ENCODE measurements at regions not wholly inside any gene's neighbourhood (a gene's known extent, or its start where the extent isn't known, plus 50 kb on each side); places are given as distances from the start of the nearest gene placed in this dataset.

DNA sequence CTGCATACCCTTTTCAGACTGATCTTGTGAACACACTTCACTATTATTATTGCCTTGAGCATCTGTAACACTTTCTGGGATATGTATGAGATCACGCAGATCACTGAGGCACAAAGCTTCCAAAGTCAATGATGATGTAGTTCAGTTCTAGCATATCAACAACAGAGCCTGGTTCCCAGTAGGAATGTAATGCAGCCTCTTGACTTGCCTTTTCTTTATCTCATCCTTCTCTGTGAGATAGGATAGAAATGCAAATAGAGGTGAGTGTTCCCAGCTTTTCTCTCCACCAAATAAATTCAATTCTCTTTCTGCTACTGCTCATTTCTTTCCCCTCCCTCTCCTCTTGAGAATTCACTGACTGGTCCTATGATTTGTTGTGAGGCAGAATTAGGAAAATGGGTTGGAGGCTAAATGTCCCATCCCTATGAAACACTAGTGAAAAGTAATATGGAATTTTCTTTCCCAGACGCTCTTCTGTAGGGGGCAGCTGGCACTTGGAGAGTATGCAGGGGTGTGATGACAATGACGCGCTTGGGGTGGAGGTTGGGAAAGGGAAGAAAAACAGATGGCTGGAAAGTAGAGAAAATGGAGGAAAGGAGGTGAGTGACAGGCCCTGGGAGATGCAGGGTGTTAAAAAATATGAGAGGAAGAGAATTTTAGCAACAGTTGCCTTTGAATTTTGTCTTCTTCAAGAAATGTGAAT, 96.0 kb upstream of the TMTC1 start:
- no peak overlapping the region for H3K27ac ChIP-seq (ENCODE audit: low read length, poor library complexity, severe bottlenecking)
- no peak for DNase-seq
- H3K23ac ChIP-seq (ENCODE audit: low read length in 2 of 2): no peak overlapping the region
- H4K91ac ChIP-seq (ENCODE audit: low read length): no peak overlapping the region
- no peaks in the 10 kb centered on the region for H3K36me3 ChIP-seq (ENCODE audit: control insufficient read depth in 1 of 2, insufficient read depth in 2 of 2, low read depth in 1 of 2, low read length in 2 of 2)
- no peak overlapping the region for H2BK12ac ChIP-seq (ENCODE audit: low read length in 2 of 2)
- H3K4ac ChIP-seq (ENCODE audit: low read depth in 1 of 2, low read length in 2 of 2): no peak overlapping the region
- H3K14ac ChIP-seq (ENCODE audit: low read length in 2 of 2): no peak overlapping the region
- no peak overlapping the region for H3K18ac ChIP-seq (ENCODE audit: low read depth in 1 of 2, low read length in 2 of 2)
- 89% methylated on average over 4 of the region's 4 CpGs for WGBS
- no peaks in the 10 kb centered on the region for H3K4me1 ChIP-seq (ENCODE audit: control insufficient read depth, insufficient read depth, low read depth, low read length)
- H3K79me1 ChIP-seq (replicated peaks; ENCODE audit: low read length, poor library complexity, severe bottlenecking): no peaks in the 10 kb centered on the region
- no peak overlapping the region for H2AFZ ChIP-seq (ENCODE audit: low read depth, low read length)
- no peak overlapping the region for H2BK120ac ChIP-seq (ENCODE audit: low read depth, low read length)
- no peak overlapping the region for H3K4me2 ChIP-seq (ENCODE audit: low read length, poor library complexity, severe bottlenecking)
- H3K4me3 ChIP-seq (ENCODE audit: insufficient read depth in 1 of 2, low read depth in 1 of 2, low read length in 2 of 2): no peak overlapping the region
- H2BK15ac ChIP-seq (ENCODE audit: low read depth, poor library complexity, severe bottlenecking): no peak overlapping the region
- H3K27me3 ChIP-seq (ENCODE audit: control insufficient read depth in 1 of 2, insufficient read depth in 1 of 2, low read length in 2 of 2): peaks cover 0 to 17% of the 10 kb centered on the region in 2 experiments
- no peak overlapping the region for H2AK5ac ChIP-seq (ENCODE audit: low read length, severe bottlenecking)
- no peak overlapping the region for H3K9ac ChIP-seq (ENCODE audit: low read length)
- no peak overlapping the region for H2BK5ac ChIP-seq (ENCODE audit: low read depth, low read length, poor library complexity, severe bottlenecking)
- peaks cover 5% of the 10 kb centered on the region for H3K9me3 ChIP-seq (ENCODE audit: control insufficient read depth, low read length)
- H4K8ac ChIP-seq (ENCODE audit: low read length): no peak overlapping the region

DNA sequence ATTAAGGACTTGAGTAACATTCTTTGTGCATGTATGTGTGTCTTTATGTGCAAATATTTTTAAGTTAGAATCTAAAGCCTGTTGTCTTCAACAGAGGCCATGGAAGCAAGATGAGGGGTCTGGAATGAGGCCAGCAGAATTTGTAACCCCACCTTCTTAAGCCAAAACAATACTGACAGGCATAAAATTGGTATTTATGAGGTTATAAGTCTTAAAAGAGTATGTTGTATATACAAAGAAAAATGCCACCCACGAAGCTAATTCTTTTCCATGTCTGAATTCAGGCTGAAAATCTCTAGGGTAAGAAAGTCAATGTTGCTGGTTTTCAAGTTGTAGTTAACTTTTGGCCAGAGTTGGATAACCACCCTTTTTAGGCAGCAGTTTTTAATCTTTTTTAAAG, 86.2 kb upstream of the TMTC1 start:
- WGBS: 82% methylated on average over 1 of the region's 1 CpG
- Histone ChIP-seq H3K36me3 (ENCODE audit: control insufficient read depth in 1 of 2, insufficient read depth in 2 of 2, low read depth in 1 of 2, low read length in 2 of 2) (no peaks in the 10 kb centered on the region), H3K4ac (ENCODE audit: low read depth in 1 of 2, low read length in 2 of 2) (no peak overlapping the region), H3K23ac (ENCODE audit: low read length in 2 of 2) (no peak overlapping the region), H2BK12ac (ENCODE audit: low read length in 2 of 2) (no peak overlapping the region), H3K27ac (ENCODE audit: low read length, poor library complexity, severe bottlenecking) (no peak overlapping the region), H2BK15ac (ENCODE audit: low read depth, poor library complexity, severe bottlenecking) (no peak overlapping the region), H3K79me1 (replicated peaks; ENCODE audit: low read length, poor library complexity, severe bottlenecking) (no peaks in the 10 kb centered on the region), H3K18ac (ENCODE audit: low read depth in 1 of 2, low read length in 2 of 2) (no peak overlapping the region), H3K4me2 (ENCODE audit: low read length, poor library complexity, severe bottlenecking) (no peak overlapping the region), H3K14ac (ENCODE audit: low read length in 2 of 2) (no peak overlapping the region), H2BK120ac (ENCODE audit: low read depth, low read length) (no peak overlapping the region), H3K4me1 (ENCODE audit: control insufficient read depth, insufficient read depth, low read depth, low read length) (no peaks in the 10 kb centered on the region), H3K9ac (ENCODE audit: low read length) (no peak overlapping the region), H2AFZ (ENCODE audit: low read depth, low read length) (no peak overlapping the region), H2AK5ac (ENCODE audit: low read length, severe bottlenecking) (no peak overlapping the region), H4K91ac (ENCODE audit: low read length) (no peak overlapping the region), H2BK5ac (ENCODE audit: low read depth, low read length, poor library complexity, severe bottlenecking) (no peak overlapping the region), H3K9me3 (ENCODE audit: control insufficient read depth, low read length) (no peaks in the 10 kb centered on the region), H3K4me3 (ENCODE audit: insufficient read depth in 1 of 2, low read depth in 1 of 2, low read length in 2 of 2) (no peak overlapping the region), H4K8ac (ENCODE audit: low read length) (no peak overlapping the region), H3K27me3 (ENCODE audit: control insufficient read depth in 1 of 2, insufficient read depth in 1 of 2, low read length in 2 of 2) (no peaks in the 10 kb centered on the region)
- no peak for DNase-seq

DNA sequence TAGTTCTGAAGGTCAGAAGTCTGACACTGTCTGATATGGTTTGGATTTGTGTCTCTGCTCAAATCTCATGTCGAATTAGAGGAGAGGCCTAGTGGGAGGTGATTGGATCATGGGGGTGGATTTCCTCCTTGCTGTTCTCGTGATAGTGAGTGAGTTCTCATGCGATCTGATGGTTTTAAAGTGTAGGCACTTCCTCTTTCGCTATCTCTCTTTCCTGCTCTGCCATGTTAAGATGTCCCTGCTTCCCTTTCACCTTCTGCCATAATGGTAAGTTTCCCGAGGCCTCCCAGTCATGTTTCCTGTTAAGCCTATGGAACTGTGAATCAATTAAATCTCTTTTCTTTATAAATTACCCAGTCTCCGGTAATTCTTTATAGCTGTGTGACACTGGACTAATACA, 84.1 kb upstream of the TMTC1 start:
- no peak for DNase-seq
- Histone ChIP-seq H3K4me2 (ENCODE audit: low read length, poor library complexity, severe bottlenecking) (no peak overlapping the region), H4K8ac (ENCODE audit: low read length) (no peak overlapping the region), H2BK12ac (ENCODE audit: low read length in 2 of 2) (no peak overlapping the region), H3K4ac (ENCODE audit: low read depth in 1 of 2, low read length in 2 of 2) (no peak overlapping the region), H3K4me1 (ENCODE audit: control insufficient read depth, insufficient read depth, low read depth, low read length) (no peaks in the 10 kb centered on the region), H3K27me3 (ENCODE audit: control insufficient read depth in 1 of 2, insufficient read depth in 1 of 2, low read length in 2 of 2) (peaks cover 0 to 6% of the 10 kb centered on the region in 2 experiments), H3K79me1 (replicated peaks; ENCODE audit: low read length, poor library complexity, severe bottlenecking) (no peaks in the 10 kb centered on the region), H3K23ac (ENCODE audit: low read length in 2 of 2) (no peak overlapping the region), H2AK5ac (ENCODE audit: low read length, severe bottlenecking) (no peak overlapping the region), H3K14ac (ENCODE audit: low read length in 2 of 2) (no peak overlapping the region), H2BK120ac (ENCODE audit: low read depth, low read length) (no peak overlapping the region), H3K9ac (ENCODE audit: low read length) (no peak overlapping the region), H2BK5ac (ENCODE audit: low read depth, low read length, poor library complexity, severe bottlenecking) (no peak overlapping the region), H4K91ac (ENCODE audit: low read length) (no peak overlapping the region), H3K27ac (ENCODE audit: low read length, poor library complexity, severe bottlenecking) (no peak overlapping the region), H3K4me3 (ENCODE audit: insufficient read depth in 1 of 2, low read depth in 1 of 2, low read length in 2 of 2) (no peak overlapping the region), H2AFZ (ENCODE audit: low read depth, low read length) (no peak overlapping the region), H3K9me3 (ENCODE audit: control insufficient read depth, low read length) (no peaks in the 10 kb centered on the region), H3K18ac (ENCODE audit: low read depth in 1 of 2, low read length in 2 of 2) (no peak overlapping the region), H3K36me3 (ENCODE audit: control insufficient read depth in 1 of 2, insufficient read depth in 2 of 2, low read depth in 1 of 2, low read length in 2 of 2) (no peaks in the 10 kb centered on the region), H2BK15ac (ENCODE audit: low read depth, poor library complexity, severe bottlenecking) (no peak overlapping the region)
- 89% methylated on average over 6 of the region's 6 CpGs for whole genome bisulfite sequencing

DNA sequence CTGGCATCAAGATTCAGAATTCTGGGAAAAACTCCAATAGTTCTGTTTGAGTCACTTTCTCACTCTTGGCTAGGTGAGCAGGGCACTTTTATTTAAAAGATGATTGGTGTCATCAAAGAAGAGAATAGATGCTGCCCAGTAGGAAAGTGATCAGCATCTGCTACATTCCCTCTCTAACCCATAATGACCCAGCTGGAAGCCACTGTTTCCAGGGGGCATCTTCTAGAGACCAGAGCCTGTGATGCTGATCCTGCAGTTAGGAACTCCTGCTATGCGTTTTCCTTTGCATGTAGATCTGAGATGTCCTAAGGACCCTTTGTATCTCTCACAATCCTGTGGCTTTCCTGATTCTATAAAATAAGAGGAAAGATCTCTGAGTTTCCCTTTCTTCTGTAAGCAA, 79.9 kb upstream of the TMTC1 start:
- no peaks in the 10 kb centered on the region for H3K36me3 ChIP-seq (ENCODE audit: control insufficient read depth in 1 of 2, insufficient read depth in 2 of 2, low read depth in 1 of 2, low read length in 2 of 2)
- no peak overlapping the region for H3K18ac ChIP-seq (ENCODE audit: low read depth in 1 of 2, low read length in 2 of 2)
- H3K79me1 ChIP-seq (replicated peaks; ENCODE audit: low read length, poor library complexity, severe bottlenecking): no peaks in the 10 kb centered on the region
- H2BK5ac ChIP-seq (ENCODE audit: low read depth, low read length, poor library complexity, severe bottlenecking): no peak overlapping the region
- H2AFZ ChIP-seq (ENCODE audit: low read depth, low read length): no peak overlapping the region
- H2BK120ac ChIP-seq (ENCODE audit: low read depth, low read length): no peak overlapping the region
- no peak overlapping the region for H4K91ac ChIP-seq (ENCODE audit: low read length)
- no peak overlapping the region for H3K9ac ChIP-seq (ENCODE audit: low read length)
- no peak overlapping the region for H3K4me3 ChIP-seq (ENCODE audit: insufficient read depth in 1 of 2, low read depth in 1 of 2, low read length in 2 of 2)
- no peak overlapping the region for H2AK5ac ChIP-seq (ENCODE audit: low read length, severe bottlenecking)
- no peak overlapping the region for H3K14ac ChIP-seq (ENCODE audit: low read length in 2 of 2)
- H3K27ac ChIP-seq (ENCODE audit: low read length, poor library complexity, severe bottlenecking): no peak overlapping the region
- H2BK12ac ChIP-seq (ENCODE audit: low read length in 2 of 2): no peak overlapping the region
- H3K4me1 ChIP-seq (ENCODE audit: control insufficient read depth, insufficient read depth, low read depth, low read length): no peaks in the 10 kb centered on the region
- H2BK15ac ChIP-seq (ENCODE audit: low read depth, poor library complexity, severe bottlenecking): no peak overlapping the region
- no peak overlapping the region for H3K4me2 ChIP-seq (ENCODE audit: low read length, poor library complexity, severe bottlenecking)
- H3K9me3 ChIP-seq (ENCODE audit: control insufficient read depth, low read length): no peaks in the 10 kb centered on the region
- H3K23ac ChIP-seq (ENCODE audit: low read length in 2 of 2): no peak overlapping the region
- no peak overlapping the region for H4K8ac ChIP-seq (ENCODE audit: low read length)
- peaks cover 0 to 6% of the 10 kb centered on the region in 2 experiments for H3K27me3 ChIP-seq (ENCODE audit: control insufficient read depth in 1 of 2, insufficient read depth in 1 of 2, low read length in 2 of 2)
- 0% methylated on average over 1 of the region's 1 CpG for WGBS
- no peak overlapping the region for H3K4ac ChIP-seq (ENCODE audit: low read depth in 1 of 2, low read length in 2 of 2)
- no peak for DNase-seq

All from mesenchymal stem cell (in vitro differentiated cells and primary cell).